ENCODE measurements at regions not wholly inside any gene's neighbourhood (a gene's known extent, or its start where the extent isn't known, plus 50 kb on each side); places are given as distances from the start of the nearest gene placed in this dataset.

- no TSS peak for BruUV-seq (replicated peaks)
- CTCF ChIA-PET = no interaction called here
- H3K27me3 ChIP-seq (replicated peaks; ENCODE audit: insufficient read depth, low read depth, low read length, poor library complexity) = no peaks in the 10 kb centered on the region
These were observed 124.9 kb downstream of the MN1 start for GRCh38 chr22:27676545-27677213.

GRCh38 chr22:27677905-27678458 is 123.6 kb downstream of the MN1 start:
- intact Hi-C loops (cut with micrococcal nuclease; ENCODE audit: unreplicated experiment) = no loop called here
- Histone ChIP-seq H3K9me3 (ENCODE audit: low read depth, low read length, poor library complexity, severe bottlenecking) (no peaks in the 10 kb centered on the region), H3K36me3 (ENCODE audit: insufficient read depth, low read length, poor library complexity, severe bottlenecking) (no peaks in the 10 kb centered on the region), H3K27ac (ENCODE audit: low read depth, low read length, poor library complexity, severe bottlenecking) (no peak overlapping the region), H3K27me3 (replicated peaks; ENCODE audit: insufficient read depth, low read depth, low read length, poor library complexity) (no peaks in the 10 kb centered on the region), H3K4me1 (ENCODE audit: insufficient read depth, low read length, poor library complexity, severe bottlenecking) (peaks cover 6% of the 10 kb centered on the region), H3K4me3 (ENCODE audit: low read depth, low read length, poor library complexity, severe bottlenecking) (no peak overlapping the region)
- TF ChIP-seq EZH2 (IDR thresholded peaks at IDR 0.05; ENCODE audit: borderline replicate concordance, low read depth, low read length, poor library complexity, severe bottlenecking) (no peak), CTCF (conservative IDR thresholded peaks at IDR 0.05; ENCODE audit: low read depth, low read length) (no peak)
- BruUV-seq (replicated peaks) = no TSS peak
- ChIA-PET POLR2A (ENCODE audit: low non-redundant PET) (no interaction called here), CTCF (no interaction called here)
- DNase-seq (ENCODE audit: low spot score) = peak; percentile 23

More at GRCh38 chr22:27676545-27677213, 124.9 kb downstream of the MN1 start:
- intact Hi-C loops (cut with micrococcal nuclease; ENCODE audit: unreplicated experiment) = no loop called here
- TF ChIP-seq CTCF (conservative IDR thresholded peaks at IDR 0.05; ENCODE audit: low read depth, low read length) (no peak), EZH2 (IDR thresholded peaks at IDR 0.05; ENCODE audit: borderline replicate concordance, low read depth, low read length, poor library complexity, severe bottlenecking) (no peak)
- Histone ChIP-seq H3K27ac (ENCODE audit: low read depth, low read length, poor library complexity, severe bottlenecking) (no peak overlapping the region), H3K4me3 (ENCODE audit: low read depth, low read length, poor library complexity, severe bottlenecking) (no peak overlapping the region), H3K9me3 (ENCODE audit: low read depth, low read length, poor library complexity, severe bottlenecking) (no peaks in the 10 kb centered on the region), H3K36me3 (ENCODE audit: insufficient read depth, low read length, poor library complexity, severe bottlenecking) (no peaks in the 10 kb centered on the region), H3K4me1 (ENCODE audit: insufficient read depth, low read length, poor library complexity, severe bottlenecking) (peaks cover 6% of the 10 kb centered on the region)
- no peak for DNase-seq (ENCODE audit: low spot score)
- POLR2A ChIA-PET (ENCODE audit: low non-redundant PET) = no interaction called here

- DNase-seq (ENCODE audit: low spot score) = no peak
- ChIA-PET POLR2A (ENCODE audit: low non-redundant PET) (no interaction called here), CTCF (interaction anchor here (0.6 kb wide), 1 partner anchor 109 kb away, joined by 5 read pairs; no protein-coding TSS in a partner anchor)
- Histone ChIP-seq H3K4me1 (ENCODE audit: insufficient read depth, low read length, poor library complexity, severe bottlenecking) (peaks cover 6% of the 10 kb centered on the region), H3K27me3 (replicated peaks; ENCODE audit: insufficient read depth, low read depth, low read length, poor library complexity) (no peaks in the 10 kb centered on the region), H3K4me3 (ENCODE audit: low read depth, low read length, poor library complexity, severe bottlenecking) (no peak overlapping the region), H3K36me3 (ENCODE audit: insufficient read depth, low read length, poor library complexity, severe bottlenecking) (no peaks in the 10 kb centered on the region), H3K27ac (ENCODE audit: low read depth, low read length, poor library complexity, severe bottlenecking) (no peak overlapping the region), H3K9me3 (ENCODE audit: low read depth, low read length, poor library complexity, severe bottlenecking) (no peaks in the 10 kb centered on the region)
- BruUV-seq (replicated peaks) = no TSS peak
- no peak for TF ChIP-seq EZH2 (IDR thresholded peaks at IDR 0.05; ENCODE audit: borderline replicate concordance, low read depth, low read length, poor library complexity, severe bottlenecking)
- no peak for TF ChIP-seq CTCF (conservative IDR thresholded peaks at IDR 0.05; ENCODE audit: low read depth, low read length)
- intact Hi-C loops (cut with micrococcal nuclease; ENCODE audit: unreplicated experiment) = no loop called here
These were observed 122.4 kb downstream of the MN1 start for GRCh38 chr22:27679176-27679575.

Measured in A673 (cell line).